Spleen (tissue), 11 donors: ENCODE measurements at regions not wholly inside any gene's neighbourhood (a gene's known extent, or its start where the extent isn't known, plus 50 kb on each side); places are given as distances from the start of the nearest gene placed in this dataset.

Experiments used
- DNase-seq: peaks from one replicate; pipeline ENCODE4 v3.0.0-alpha.2; 2020
- H3K27ac ChIP-seq, 8 donors: fragments of 200-600 bp; sonication (generic) in 7 of 8; 1 replicate in 4 of 8; 2 replicates in 4 of 8; pipeline versions ENCODE4 v1.5.0 to v1.8.0; 2016 to 2021; ENCODE audit warnings: inconsistent platforms in 4 of 8, mild to moderate bottlenecking in 4 of 8, moderate library complexity in 1 of 8
- H3K27me3 ChIP-seq, 7 donors: fragments of 200-600 bp; sonication (generic) in 6 of 7; replicated peaks in 1 of 7; 1 replicate in 4 of 7; 2 replicates in 3 of 7; pipeline versions ENCODE4 v1.5.0 to v1.8.0; 2016 to 2021; ENCODE audit warnings: inconsistent platforms in 3 of 7, mild to moderate bottlenecking in 1 of 7
- H3K36me3 ChIP-seq, 6 donors: fragments of 200-600 bp; sonication (generic) in 5 of 6; 1 replicate in 4 of 6; 2 replicates in 2 of 6; pipeline versions ENCODE4 v1.5.0 to v1.8.0; 2016 to 2021; ENCODE audit warnings: inconsistent platforms in 2 of 6
- H3K4me1 ChIP-seq, 6 donors: fragments of 200-600 bp; sonication (generic) in 5 of 6; 1 replicate in 3 of 6; 2 replicates in 3 of 6; pipeline versions ENCODE4 v1.5.0 to v1.8.0; 2016 to 2021; ENCODE audit warnings: inconsistent platforms in 3 of 6
- H3K4me3 ChIP-seq, 8 donors: fragments of 200-600 bp; sonication (generic) in 7 of 8; 1 replicate in 4 of 8; 2 replicates in 4 of 8; pipeline versions ENCODE4 v1.5.0 to v1.8.0; 2016 to 2021; ENCODE audit warnings: inconsistent platforms in 4 of 8, mild to moderate bottlenecking in 4 of 8, moderate library complexity in 2 of 8
- H3K9me3 ChIP-seq, 8 donors: fragments of 200-600 bp; sonication (generic) in 7 of 8; 1 replicate in 4 of 8; 2 replicates in 4 of 8; pipeline versions ENCODE4 v1.5.0 to v1.8.0; 2016 to 2021; ENCODE audit warnings: inconsistent platforms in 4 of 8
- CTCF ChIP-seq, 11 experiments: fragments of 200-600 bp in 7 of 11; fragments of 450-650 bp in 4 of 11; sonication (generic) in 4 of 11; IDR thresholded peaks in 8 of 11; conservative IDR thresholded peaks in 3 of 11; 1 replicate in 7 of 11; 2 replicates in 4 of 11; pipeline versions ENCODE4 v1.4.0 to v1.8.0; 2016 to 2021; ENCODE audit warnings: antibody characterized with exemption in 11 of 11, inconsistent platforms in 4 of 11, mild to moderate bottlenecking in 1 of 11
- POLR2A ChIP-seq, 3 donors: fragments of 450-650 bp; IDR thresholded peaks; one replicate each; pipeline ENCODE4 v1.5.1; 2017; ENCODE audit warnings: antibody characterized with exemption in 3 of 3, mild to moderate bottlenecking in 1 of 3
- POLR2AphosphoS5 ChIP-seq, 3 donors: sonication (generic); formaldehyde crosslinking; IDR thresholded peaks; one replicate each; pipeline ENCODE4 v1.5.1; 2017; ENCODE audit warnings: antibody characterized with exemption in 3 of 3
- WGBS, 5 donors: extraction: QIAGEN DNeasy Blood & Tissue Kit in 3 of 5; methylation state at CpG; one replicate each; pipeline versions ENCODE4 v1.1.5 to v1.1.7; 2013 to 2018; 5-methylcytosine and 5-hydroxymethylcytosine counted together
- intact Hi-C: fragments of 100-400 bp; cut with DNase I; formaldehyde crosslinking; loops from one replicate; pipeline ENCODE4 v1.15.0; 2023; ENCODE audit warnings: low total_unique reads
- donor health status: healthy with polysubstance abuse.
- donor health status: DM: no; HTN: no; CAD: no; lungs with moderate emphysema.
- donor health status: DM: no; HTN: no; CAD: no.
- donor health status: Bipolar disorder and iron deficiency.
- donor health status: healthy.
- donor health status: DM: no; HTN: no; CAD: no.
- donor health status: DM: yes; HTN: yes; CAD: no.

GRCh38 chr14:94944636-94945258 is 174.8 kb upstream of the GSC start:
- 81 to 92% (median 89%) methylated on average over 6 to 7 of the region's 7 CpGs for WGBS, 5 donors
- Histone ChIP-seq H3K4me3 (no peak overlapping the region), H3K27me3 (peaks cover 0 to 6% (median 0%) of the 10 kb centered on the region in 7 donors), H3K9me3 (peaks cover 0 to 11% (median 5%) of the 10 kb centered on the region in 8 donors), H3K36me3 (no peaks in the 10 kb centered on the region), H3K27ac (peak overlapping the region in 2 of 8 donors; percentile 59 to 68), H3K4me1 (no peaks in the 10 kb centered on the region)
- intact Hi-C loops: no loop called here
- no peak for DNase-seq
- TF ChIP-seq CTCF (IDR thresholded peaks at IDR 0.05 in 8 of 11, conservative IDR thresholded peaks at IDR 0.05 in 3 of 11) (no peak), POLR2A (IDR thresholded peaks at IDR 0.05) (no peak), POLR2AphosphoS5 (IDR thresholded peaks at IDR 0.05) (no peak)

DNA sequence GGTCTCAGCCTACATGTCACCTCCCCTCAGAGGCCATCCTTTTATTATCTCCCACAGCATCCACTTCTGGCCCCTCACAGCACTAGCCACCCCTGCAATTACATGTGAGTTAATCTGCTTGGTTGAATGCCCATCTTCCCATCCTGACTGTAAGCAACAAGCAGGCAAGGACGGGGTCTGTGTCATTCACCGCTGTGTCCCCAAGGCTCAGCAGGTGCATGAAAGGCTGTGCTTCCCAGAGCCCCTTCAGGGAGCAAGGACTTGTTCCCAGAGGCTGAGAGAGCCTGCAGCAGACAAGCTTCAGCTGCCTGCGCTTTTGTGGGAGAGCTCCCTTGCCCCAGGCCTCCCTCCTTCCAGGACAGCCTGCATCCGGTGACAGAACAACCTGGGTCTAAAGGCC is 172.7 kb upstream of the GSC start:
- Histone ChIP-seq H3K36me3 (no peaks in the 10 kb centered on the region), H3K27ac (no peak overlapping the region), H3K4me1 (no peaks in the 10 kb centered on the region), H3K27me3 (peaks cover 0 to 6% (median 0%) of the 10 kb centered on the region in 7 donors), H3K4me3 (no peak overlapping the region), H3K9me3 (peaks cover 0 to 4% (median 2%) of the 10 kb centered on the region in 8 donors)
- intact Hi-C loops: no loop called here
- WGBS, 5 donors: 77 to 86% (median 80%) methylated on average over 3 to 4 of the region's 4 CpGs
- no peak for DNase-seq
- TF ChIP-seq CTCF (IDR thresholded peaks at IDR 0.05 in 8 of 11, conservative IDR thresholded peaks at IDR 0.05 in 3 of 11) (no peak), POLR2A (IDR thresholded peaks at IDR 0.05) (no peak), POLR2AphosphoS5 (IDR thresholded peaks at IDR 0.05) (no peak)

- no peaks in the 10 kb centered on the region for H3K9me3 ChIP-seq
- intact Hi-C loops: no loop called here
- no peak overlapping the region for H3K27ac ChIP-seq
- TF ChIP-seq CTCF (IDR thresholded peaks at IDR 0.05 in 8 of 11, conservative IDR thresholded peaks at IDR 0.05 in 3 of 11): no peak
- TF ChIP-seq POLR2AphosphoS5 (IDR thresholded peaks at IDR 0.05): no peak
- no peak for TF ChIP-seq POLR2A (IDR thresholded peaks at IDR 0.05)
- no peak overlapping the region for H3K4me3 ChIP-seq
- peaks cover 0 to 6% (median 0%) of the 10 kb centered on the region in 7 donors for H3K27me3 ChIP-seq
- H3K36me3 ChIP-seq: no peaks in the 10 kb centered on the region
- H3K4me1 ChIP-seq: peaks cover 0 to 6% (median 0%) of the 10 kb centered on the region in 6 donors
- DNase-seq: no peak
- 75 to 87% (median 84%) methylated on average over 5 of the region's 5 CpGs for WGBS, 5 donors
Observed at GRCh38 chr14:94941311-94941710, 171.4 kb upstream of the GSC start.

DNA sequence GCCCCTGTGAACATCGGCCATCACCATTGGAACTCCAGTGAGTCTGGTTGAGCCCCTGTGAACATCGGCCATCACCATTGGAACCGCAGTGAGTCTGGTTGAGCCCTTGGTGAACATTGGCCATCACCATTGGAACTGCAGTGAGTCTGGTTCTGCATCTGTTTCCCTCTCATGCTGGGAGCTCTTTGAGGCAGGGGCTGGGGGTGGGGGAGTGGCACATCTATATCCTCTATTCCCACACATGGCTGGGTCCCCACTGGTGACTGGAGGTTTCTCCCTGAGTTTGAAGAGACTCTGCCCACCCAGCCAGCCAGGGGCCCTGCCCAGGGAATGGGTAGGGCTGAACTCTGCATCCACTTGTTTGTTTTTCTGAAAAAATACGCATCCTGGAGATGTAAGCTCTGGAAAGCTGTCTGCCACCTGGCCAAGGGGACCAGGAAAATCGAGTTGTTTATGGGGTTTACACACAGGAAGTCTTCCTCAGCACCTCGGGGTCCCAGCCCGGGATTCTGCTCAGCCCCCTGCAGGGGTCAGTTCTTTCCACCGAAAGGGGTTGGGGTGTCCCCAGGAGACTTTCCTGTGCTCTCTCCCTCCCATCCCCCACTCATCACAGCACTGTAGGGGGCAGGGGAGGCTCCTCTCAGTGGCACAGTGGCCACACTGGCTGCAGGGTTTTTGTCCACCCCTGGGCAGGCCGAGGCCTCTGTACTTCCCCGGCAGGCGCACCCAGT is 170.5 kb upstream of the GSC start:
- intact Hi-C loops: no loop called here
- H3K27ac ChIP-seq: no peak overlapping the region
- H3K27me3 ChIP-seq: peaks cover 0 to 6% (median 0%) of the 10 kb centered on the region in 7 donors
- DNase-seq: no peak
- TF ChIP-seq POLR2AphosphoS5 (IDR thresholded peaks at IDR 0.05): no peak
- no peak for TF ChIP-seq POLR2A (IDR thresholded peaks at IDR 0.05)
- TF ChIP-seq CTCF (IDR thresholded peaks at IDR 0.05 in 8 of 11, conservative IDR thresholded peaks at IDR 0.05 in 3 of 11): no peak
- WGBS, 5 donors: 80 to 90% (median 84%) methylated on average over 10 to 11 of the region's 11 CpGs
- no peaks in the 10 kb centered on the region for H3K9me3 ChIP-seq
- H3K4me3 ChIP-seq: no peak overlapping the region
- H3K36me3 ChIP-seq: no peaks in the 10 kb centered on the region
- H3K4me1 ChIP-seq: peaks cover 0 to 6% (median 0%) of the 10 kb centered on the region in 6 donors
